SK-N-SH (cell line): ENCODE measurements at regions not wholly inside any gene's neighbourhood (a gene's known extent, or its start where the extent isn't known, plus 50 kb on each side); places are given as distances from the start of the nearest gene placed in this dataset.

Experiments used
- EP300 ChIP-seq, 2 experiments: IDR thresholded peaks; 2 replicates each; pipeline versions ENCODE4 v1.4.0 to v1.6.1; 2012; ENCODE audit warnings: borderline replicate concordance in 1 of 2, low read depth in 1 of 2, low read length in 1 of 2
- EZH2phosphoT487 ChIP-seq: fragments of 200-600 bp; sonication (generic); IDR thresholded peaks from 2 replicates; pipeline ENCODE4 v1.6.1; 2017; ENCODE audit warnings: low read depth, mixed run types, mild to moderate bottlenecking, antibody characterized with exemption, moderate library complexity, borderline replicate concordance
- GABPA ChIP-seq: IDR thresholded peaks from 2 replicates; pipeline ENCODE4 v1.4.0; 2012; ENCODE audit warnings: low read depth, mild to moderate bottlenecking
- JUND ChIP-seq: IDR thresholded peaks from 2 replicates; pipeline ENCODE4 v1.4.0; 2012
- MAX ChIP-seq: IDR thresholded peaks from 2 replicates; pipeline ENCODE4 v1.4.0; 2012; ENCODE audit warnings: low read depth
- MXI1 ChIP-seq: IDR thresholded peaks from 2 replicates; pipeline ENCODE4 v1.6.1; 2012; ENCODE audit warnings: mild to moderate bottlenecking, low read depth, low read length, improper control_type of control experiment
- POLR2AphosphoS5 ChIP-seq: IDR thresholded peaks from 2 replicates; pipeline ENCODE4 v1.6.1; 2012; ENCODE audit warnings: low read depth, low read length
- RAD21 ChIP-seq: IDR thresholded peaks from 2 replicates; pipeline ENCODE4 v1.6.1; 2012; ENCODE audit warnings: mild to moderate bottlenecking, low read length
- RXRA ChIP-seq: IDR thresholded peaks from 2 replicates; pipeline ENCODE4 v1.4.0; 2012; ENCODE audit warnings: low read depth, mild to moderate bottlenecking, borderline replicate concordance
- TF ChIP-seq, protein P1 (sequence below): fragments of 200-600 bp; sonication (generic); IDR thresholded peaks from 2 replicates; pipeline ENCODE4 v1.6.1; 2017; ENCODE audit warnings: antibody characterized with exemption, mild to moderate bottlenecking, moderate library complexity

- TF ChIP-seq GABPA, result no peak
- TF ChIP-seq, protein P1, sequence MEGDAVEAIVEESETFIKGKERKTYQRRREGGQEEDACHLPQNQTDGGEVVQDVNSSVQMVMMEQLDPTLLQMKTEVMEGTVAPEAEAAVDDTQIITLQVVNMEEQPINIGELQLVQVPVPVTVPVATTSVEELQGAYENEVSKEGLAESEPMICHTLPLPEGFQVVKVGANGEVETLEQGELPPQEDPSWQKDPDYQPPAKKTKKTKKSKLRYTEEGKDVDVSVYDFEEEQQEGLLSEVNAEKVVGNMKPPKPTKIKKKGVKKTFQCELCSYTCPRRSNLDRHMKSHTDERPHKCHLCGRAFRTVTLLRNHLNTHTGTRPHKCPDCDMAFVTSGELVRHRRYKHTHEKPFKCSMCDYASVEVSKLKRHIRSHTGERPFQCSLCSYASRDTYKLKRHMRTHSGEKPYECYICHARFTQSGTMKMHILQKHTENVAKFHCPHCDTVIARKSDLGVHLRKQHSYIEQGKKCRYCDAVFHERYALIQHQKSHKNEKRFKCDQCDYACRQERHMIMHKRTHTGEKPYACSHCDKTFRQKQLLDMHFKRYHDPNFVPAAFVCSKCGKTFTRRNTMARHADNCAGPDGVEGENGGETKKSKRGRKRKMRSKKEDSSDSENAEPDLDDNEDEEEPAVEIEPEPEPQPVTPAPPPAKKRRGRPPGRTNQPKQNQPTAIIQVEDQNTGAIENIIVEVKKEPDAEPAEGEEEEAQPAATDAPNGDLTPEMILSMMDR, result no peak
- TF ChIP-seq JUND, result no peak
- TF ChIP-seq MXI1, result no peak
- TF ChIP-seq POLR2AphosphoS5, result no peak
- TF ChIP-seq MAX, result no peak
- no peak for TF ChIP-seq EZH2phosphoT487
- TF ChIP-seq RAD21, result no peak
- no peak for TF ChIP-seq EP300 (IDR thresholded peaks at IDR 0.05; ENCODE audit: borderline replicate concordance in 1 of 2, low read depth in 1 of 2, low read length in 1 of 2)
- no peak for TF ChIP-seq RXRA
Observed at GRCh38 chr7:46054272-46054671, 133.2 kb upstream of the IGFBP3 start.
